ENCODE measurements at regions not wholly inside any gene's neighbourhood (a gene's known extent, or its start where the extent isn't known, plus 50 kb on each side); places are given as distances from the start of the nearest gene placed in this dataset.
A peak's percentile ranks its signal among the peaks of the same experiment; 100 is the strongest.

- no peak for DNase-seq
These were observed 299.1 kb upstream of the PROX1 start for GRCh38 chr1:213688655-213689054.

DNA sequence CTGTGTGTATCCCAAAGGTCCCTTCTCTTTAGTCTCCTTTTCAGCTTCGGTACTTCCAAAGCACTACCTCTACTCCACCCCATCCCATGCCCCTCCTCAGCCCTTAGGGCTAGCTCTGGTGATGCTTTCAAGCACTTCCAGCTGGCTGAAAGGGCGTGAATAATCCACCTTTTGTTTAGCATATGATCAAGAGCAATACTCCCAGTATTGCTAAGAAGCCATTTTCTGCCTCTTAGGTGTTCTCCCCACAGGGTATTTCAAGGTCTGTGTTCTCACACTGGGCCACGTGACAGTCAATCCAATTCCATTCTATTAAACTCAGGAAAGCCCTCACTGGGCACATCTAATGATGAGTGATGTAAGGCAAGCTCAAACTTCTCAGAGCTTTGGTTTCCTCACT lies 298.5 kb upstream of the PROX1 start:
- DNase-seq: no peak

GRCh38 chr1:213690341-213690917 lies 297.3 kb upstream of the PROX1 start:
- DNase-seq: no peak

- no peak for DNase-seq
These were observed 295.5 kb upstream of the PROX1 start for GRCh38 chr1:213692321-213692720.

GRCh38 chr1:213693864-213694263 lies 293.9 kb upstream of the PROX1 start:
- DNase-seq: no peak

GRCh38 chr1:213697192-213697802 lies 290.5 kb upstream of the PROX1 start:
- DNase-seq: no peak

DNA sequence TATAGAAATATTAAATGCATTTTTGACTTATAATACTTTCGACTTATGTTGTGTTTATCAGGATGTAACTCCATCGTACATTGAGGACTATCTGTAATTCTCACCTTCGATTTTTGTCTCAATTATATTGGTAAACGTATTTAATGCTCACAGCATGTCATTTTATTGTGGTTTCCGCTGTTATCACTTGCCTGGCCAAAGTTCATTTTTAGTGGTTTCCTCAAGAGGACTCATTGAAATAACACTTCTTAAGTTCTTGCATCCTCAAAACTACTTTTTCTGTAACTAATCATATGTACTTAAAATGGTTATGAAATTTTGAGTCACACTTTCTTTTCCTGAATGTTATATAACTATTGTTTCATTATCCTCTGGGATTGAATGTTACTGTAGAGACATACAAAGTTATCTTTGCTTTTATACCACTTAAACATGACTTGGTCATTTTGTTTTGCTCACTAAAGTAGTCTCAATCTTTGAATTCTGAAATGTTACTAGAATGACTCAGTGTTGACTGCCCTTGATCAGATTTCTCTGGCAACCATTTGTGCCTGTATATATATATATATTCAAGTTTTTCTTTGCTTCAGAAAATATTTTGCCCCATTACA lies 289.6 kb upstream of the PROX1 start:
- DNase-seq: no peak

DNA sequence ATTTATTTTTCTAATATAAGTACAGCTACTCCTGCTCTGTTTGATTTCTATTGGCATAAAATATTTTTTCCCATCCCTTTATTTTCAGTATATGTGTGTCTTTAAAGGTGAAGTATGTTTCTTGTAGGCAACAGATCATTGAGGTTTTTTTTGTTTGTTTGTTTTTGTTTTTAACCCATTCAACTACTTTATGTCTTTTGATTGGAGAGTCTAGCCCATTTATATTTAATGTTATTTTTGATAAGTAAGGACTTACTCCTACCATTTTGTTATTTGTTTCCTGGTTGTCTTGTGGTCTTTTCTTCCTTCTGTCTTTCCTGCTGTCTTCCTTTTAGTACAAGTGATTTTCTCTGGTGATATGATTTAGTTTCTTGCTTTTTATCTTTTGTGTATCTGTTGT lies 285.1 kb upstream of the PROX1 start:
- no peak for DNase-seq

DNA sequence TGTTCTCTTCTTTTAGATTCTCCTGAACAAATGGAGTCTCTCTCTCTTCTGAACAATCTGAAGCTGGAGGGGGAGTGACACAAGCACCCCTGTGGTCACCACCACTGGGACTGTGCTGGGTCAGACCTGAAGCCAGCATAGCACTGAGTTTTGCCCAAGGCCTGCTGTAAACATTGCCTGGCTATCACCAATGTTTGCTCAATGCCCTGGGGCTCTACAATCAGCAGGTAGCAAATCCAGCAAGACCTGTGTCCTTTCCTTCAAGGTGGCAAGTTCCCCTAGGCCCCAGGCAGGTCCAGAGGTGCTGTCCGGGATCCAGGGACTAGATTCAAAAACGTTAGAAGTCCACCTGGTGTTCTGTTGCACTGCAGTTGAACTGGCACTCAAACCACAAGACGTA lies 282.8 kb upstream of the PROX1 start:
- DNase-seq: no peak

- peak; percentile 21 for DNase-seq
These were observed 275.8 kb upstream of the PROX1 start for GRCh38 chr1:213711833-213712490.

DNA sequence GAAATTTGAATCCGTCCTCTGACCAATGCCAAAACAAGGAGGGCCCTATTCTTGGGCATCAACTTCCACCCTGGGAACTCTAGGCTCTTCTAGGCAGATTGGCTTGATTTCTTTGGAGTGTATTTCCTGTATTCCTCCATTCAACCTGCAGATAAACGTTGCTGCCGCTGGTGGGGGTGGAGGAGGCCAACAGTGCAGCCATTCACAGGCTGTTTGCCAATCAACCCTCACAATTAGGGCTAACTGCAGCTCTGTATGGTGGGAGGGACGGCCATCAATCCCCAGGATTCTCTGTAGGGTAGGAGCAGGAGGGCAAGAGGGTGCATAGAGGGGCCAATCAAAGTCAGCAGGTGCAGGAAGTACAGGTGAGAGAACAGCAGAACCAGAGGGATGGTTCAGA lies 273.1 kb upstream of the PROX1 start:
- DNase-seq: no peak

- DNase-seq: no peak
These were observed 272.6 kb upstream of the PROX1 start for GRCh38 chr1:213715182-213715581.

DNA sequence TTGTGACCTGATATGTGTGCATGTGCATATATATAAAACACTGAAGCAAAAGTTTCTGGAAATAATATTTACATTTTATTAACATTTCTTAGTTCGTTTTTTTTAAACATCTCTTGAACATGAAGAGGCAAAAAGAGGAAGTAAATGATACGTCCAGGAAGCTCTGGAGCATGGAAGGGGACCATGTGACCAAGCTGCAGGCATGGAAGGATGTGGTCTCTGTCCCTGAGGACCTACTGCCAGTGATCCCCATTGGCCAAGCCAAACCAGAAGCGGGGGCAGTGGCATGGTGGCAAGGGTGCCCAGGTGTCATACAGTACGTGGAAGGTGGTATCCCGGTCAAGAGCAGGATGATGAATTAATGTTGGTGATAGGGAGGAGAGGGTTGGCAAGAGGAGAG lies 268.3 kb upstream of the PROX1 start:
- DNase-seq: no peak

GRCh38 chr1:213720032-213720431 lies 267.7 kb upstream of the PROX1 start:
- DNase-seq: no peak

DNA sequence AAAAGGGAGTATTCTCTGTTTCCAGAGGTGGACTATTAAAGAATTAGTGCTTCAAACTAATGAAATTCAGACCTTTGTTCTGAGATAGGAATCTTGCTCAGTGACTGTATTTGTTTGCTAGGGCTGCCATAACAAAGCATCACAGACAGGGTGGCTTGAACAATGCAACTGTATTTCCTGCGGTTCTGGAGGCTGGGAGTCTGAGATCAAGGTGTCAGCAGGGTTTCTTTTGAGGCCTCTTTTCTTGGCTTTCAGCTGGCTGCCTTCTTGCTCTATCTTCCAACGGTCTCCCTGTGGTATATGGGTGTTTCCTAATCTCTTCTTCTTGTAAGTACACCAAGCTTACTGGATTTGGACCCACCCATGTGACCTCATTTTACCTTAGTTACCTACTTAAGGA lies 264.6 kb upstream of the PROX1 start:
- DNase-seq: no peak

DNA sequence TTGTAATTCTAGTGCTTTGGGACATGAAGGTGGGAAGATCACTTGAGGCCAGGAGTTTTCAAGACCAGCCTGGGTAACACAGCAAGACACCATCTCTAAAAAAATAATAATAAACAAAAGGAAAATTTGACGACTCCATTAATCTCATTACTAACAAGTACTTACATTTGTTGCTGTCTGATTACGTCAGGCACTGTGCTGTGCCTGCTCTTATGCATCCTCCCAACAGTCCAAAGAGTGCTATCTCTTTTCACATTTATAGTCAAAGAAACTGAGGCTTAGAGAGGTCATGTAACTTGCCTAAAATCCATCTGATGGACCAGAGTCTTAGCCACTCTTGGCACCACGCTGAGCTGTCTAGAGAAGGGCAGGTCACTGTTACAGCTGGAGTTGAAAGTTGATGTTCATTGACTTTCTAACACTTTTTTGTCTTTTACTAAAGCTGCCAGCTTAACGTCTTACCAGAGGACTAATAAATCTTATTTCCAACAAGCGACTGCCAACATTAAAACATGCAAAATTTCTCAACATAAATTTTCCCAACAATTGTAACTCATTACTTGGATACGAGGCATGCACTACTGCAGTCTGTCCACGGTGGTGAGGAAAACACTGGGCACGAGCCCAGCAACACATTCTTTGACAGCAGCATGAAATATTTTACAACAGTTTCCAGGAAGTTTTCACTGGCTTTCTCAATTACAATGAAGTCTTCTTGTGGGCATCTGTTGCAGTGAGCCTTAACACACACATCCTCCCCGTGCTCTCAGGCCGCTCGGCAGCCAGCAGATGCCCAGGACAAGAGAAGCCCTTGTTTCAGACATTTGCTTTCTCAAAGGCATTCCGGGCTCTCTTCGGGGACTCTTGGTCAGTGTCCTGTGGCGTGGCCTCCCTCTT lies 262.9 kb upstream of the PROX1 start:
- no peak for DNase-seq

DNA sequence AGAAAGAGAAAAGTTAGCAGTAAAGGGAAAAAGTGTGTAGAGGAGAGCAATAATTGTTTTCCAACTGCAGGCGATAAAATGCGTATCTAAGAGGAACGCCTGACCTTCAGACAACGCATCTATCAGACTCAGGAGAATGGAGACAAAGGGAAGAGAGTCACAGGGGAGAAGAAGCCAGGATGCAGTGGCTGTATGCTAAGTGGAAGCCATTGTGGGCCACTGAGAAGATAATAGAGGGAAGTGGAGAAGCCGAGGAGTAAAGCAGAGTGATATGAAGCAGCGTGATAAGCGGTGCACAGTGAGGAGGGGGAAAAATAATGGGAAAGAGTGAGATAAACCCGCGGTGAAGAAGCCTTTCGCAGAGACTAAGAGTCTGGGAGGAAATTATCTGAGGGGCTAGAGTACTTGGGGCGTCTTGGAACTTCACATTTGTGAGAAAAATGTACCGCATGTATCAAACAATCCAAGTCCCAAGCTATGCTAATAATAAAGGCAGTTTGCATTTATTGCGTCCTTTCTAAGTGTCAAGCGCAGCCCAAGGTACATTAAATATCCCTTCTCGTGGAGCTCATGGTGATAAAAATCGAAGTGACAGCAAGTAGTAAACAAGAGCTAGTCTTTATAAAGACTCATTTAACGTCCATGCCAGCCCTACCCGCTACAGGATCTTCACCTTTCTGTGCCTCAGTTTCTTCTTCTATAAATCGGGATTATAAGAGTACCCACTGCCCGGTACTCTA lies 259.8 kb upstream of the PROX1 start:
- DNase-seq: no peak

- no peak for DNase-seq
These were observed 258.9 kb upstream of the PROX1 start for GRCh38 chr1:213728593-213729536.

GRCh38 chr1:213733705-213734104 lies 254.1 kb upstream of the PROX1 start:
- no peak for DNase-seq

DNA sequence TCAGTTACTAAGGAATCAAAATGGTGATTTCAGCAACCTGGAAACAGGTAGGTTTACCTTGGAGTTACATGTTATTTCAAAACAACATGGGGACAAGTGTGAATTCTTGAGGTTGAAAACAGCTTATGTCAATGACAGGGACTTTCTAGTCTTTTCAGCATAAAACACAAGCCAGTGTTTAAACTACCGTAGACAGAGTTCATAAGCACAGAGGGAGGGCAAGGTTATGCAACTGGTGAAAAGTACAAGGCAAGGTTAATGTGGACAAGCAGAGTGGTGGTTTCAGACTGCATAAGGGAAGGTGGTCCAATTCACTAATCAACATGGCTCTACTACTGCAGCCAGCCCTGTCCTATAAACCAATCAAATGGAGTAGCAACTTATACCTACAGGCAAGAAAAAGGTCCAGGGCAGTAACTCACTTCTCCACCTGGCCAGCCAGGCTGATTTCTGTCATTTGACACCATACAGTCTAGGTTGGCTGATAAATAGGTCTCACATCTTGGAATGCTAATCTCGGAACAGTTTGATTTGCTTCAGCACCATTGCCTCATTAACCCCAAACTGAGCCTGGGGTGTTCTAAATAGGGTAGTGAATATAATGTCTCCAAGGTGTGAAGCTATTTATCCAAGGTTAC lies 250.3 kb upstream of the PROX1 start:
- no peak for DNase-seq

- DNase-seq: no peak
These were observed 249.1 kb upstream of the PROX1 start for GRCh38 chr1:213738658-213739057.
